Neural progenitor cell (in vitro differentiated cells): ENCODE measurements at regions not wholly inside any gene's neighbourhood (a gene's known extent, or its start where the extent isn't known, plus 50 kb on each side); places are given as distances from the start of the nearest gene placed in this dataset.

ENCODE experiments used
- EZH2phosphoT487 ChIP-seq: fragments of 200-600 bp; sonication (generic); IDR thresholded peaks from 2 replicates; pipeline ENCODE4 v1.6.1; 2017; ENCODE audit warnings: antibody characterized with exemption
- TF ChIP-seq, protein P1 (sequence below): fragments of 200-600 bp; sonication (generic); IDR thresholded peaks from 2 replicates; pipeline ENCODE4 v1.5.1; 2017; ENCODE audit warnings: antibody characterized with exemption, mild to moderate bottlenecking

DNA sequence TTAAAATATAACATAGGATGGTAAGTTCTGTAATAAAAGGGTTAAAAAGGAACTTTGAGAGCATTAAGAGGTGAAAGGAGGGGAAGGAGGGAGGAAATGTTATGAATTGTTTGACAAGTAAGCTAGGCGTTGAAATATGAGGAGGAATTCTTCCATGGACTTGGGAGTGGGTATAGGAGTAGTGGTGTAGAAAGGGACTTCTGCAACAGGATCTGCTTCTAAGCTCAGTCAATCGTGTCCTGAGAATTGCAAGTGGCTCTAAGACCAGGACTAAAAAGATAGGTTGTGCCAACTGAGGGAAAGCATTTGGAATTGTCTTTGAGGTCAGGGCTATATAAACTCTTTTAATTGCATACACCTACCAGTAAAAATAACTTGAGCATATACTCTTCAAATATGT, 74.1 kb upstream of the SLC38A2 start:
- no peak for TF ChIP-seq EZH2phosphoT487
- TF ChIP-seq, protein P1, sequence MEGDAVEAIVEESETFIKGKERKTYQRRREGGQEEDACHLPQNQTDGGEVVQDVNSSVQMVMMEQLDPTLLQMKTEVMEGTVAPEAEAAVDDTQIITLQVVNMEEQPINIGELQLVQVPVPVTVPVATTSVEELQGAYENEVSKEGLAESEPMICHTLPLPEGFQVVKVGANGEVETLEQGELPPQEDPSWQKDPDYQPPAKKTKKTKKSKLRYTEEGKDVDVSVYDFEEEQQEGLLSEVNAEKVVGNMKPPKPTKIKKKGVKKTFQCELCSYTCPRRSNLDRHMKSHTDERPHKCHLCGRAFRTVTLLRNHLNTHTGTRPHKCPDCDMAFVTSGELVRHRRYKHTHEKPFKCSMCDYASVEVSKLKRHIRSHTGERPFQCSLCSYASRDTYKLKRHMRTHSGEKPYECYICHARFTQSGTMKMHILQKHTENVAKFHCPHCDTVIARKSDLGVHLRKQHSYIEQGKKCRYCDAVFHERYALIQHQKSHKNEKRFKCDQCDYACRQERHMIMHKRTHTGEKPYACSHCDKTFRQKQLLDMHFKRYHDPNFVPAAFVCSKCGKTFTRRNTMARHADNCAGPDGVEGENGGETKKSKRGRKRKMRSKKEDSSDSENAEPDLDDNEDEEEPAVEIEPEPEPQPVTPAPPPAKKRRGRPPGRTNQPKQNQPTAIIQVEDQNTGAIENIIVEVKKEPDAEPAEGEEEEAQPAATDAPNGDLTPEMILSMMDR, result no peak
